ENCODE measurements at regions not wholly inside any gene's neighbourhood (a gene's known extent, or its start where the extent isn't known, plus 50 kb on each side); places are given as distances from the start of the nearest gene placed in this dataset.

DNA sequence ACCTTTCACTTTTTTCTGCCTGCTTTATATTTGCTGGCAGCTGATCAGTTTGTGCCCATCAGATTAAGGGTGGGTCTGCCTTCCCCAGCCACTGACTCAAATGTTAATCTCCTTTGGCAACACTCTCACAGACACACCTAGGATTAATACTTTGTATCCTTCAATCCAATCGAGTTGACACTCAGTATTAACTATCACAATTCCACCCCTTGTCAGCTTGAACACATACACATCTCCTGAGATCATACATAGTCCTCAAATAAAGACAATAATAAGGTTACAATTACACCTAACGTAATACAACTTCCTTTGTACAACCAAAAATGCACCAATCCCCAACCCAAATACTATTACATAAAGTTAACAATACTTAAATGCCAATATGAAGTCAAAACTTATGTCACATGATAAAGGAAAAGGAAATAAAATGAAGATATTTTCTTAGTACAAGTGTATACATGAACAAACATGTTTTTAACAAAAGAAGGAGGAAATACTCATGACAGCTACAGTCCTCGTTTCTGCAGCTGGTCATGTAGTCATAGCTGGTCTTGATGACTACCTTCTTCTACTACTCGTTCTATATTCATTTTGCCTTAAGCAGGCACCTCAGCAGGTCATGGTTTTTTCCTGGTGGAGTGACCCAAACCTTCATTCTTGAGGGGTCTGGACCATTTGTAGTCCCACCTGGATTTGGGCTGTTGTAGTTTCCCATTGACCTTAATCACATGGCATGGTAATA is 96.7 kb upstream of the CABCOCO1 start:
- ATAC-seq (ENCODE audit: low FRiP score in 2 of 2) (no peak), DNase-seq (no peak)
- Histone ChIP-seq H3K27ac (no peak overlapping the region), H3K4me3 (no peak overlapping the region), H3K27me3 (no peaks in the 10 kb centered on the region), H3K9me3 (peaks cover 0 to 12% (median 7%) of the 10 kb centered on the region in 4 donors), H3K36me3 (no peaks in the 10 kb centered on the region), H3K4me1 (no peaks in the 10 kb centered on the region)
- 71 to 84% methylated on average over 4 of the region's 4 CpGs for WGBS, 2 donors
- TF ChIP-seq CTCF (IDR thresholded peaks at IDR 0.05), result no peak
- no peak for TF ChIP-seq EP300 (IDR thresholded peaks at IDR 0.05)
- TF ChIP-seq POLR2AphosphoS5 (IDR thresholded peaks at IDR 0.05), result no peak
- TF ChIP-seq POLR2A (IDR thresholded peaks at IDR 0.05), result no peak

GRCh38 chr10:61564444-61564843 is 98.3 kb upstream of the CABCOCO1 start:
- no peaks in the 10 kb centered on the region for H3K4me1 ChIP-seq
- H3K27ac ChIP-seq, result no peak overlapping the region
- ATAC-seq (ENCODE audit: low FRiP score in 2 of 2) (no peak), DNase-seq (no peak)
- no peaks in the 10 kb centered on the region for H3K36me3 ChIP-seq
- H3K4me3 ChIP-seq, result no peak overlapping the region
- WGBS, 2 donors, result 86 to 90% methylated on average over 1 of the region's 1 CpG
- H3K27me3 ChIP-seq, result no peaks in the 10 kb centered on the region
- TF ChIP-seq POLR2AphosphoS5 (IDR thresholded peaks at IDR 0.05), result no peak
- TF ChIP-seq CTCF (IDR thresholded peaks at IDR 0.05), result no peak
- no peak for TF ChIP-seq EP300 (IDR thresholded peaks at IDR 0.05)
- TF ChIP-seq POLR2A (IDR thresholded peaks at IDR 0.05), result no peak
- no peaks in the 10 kb centered on the region for H3K9me3 ChIP-seq

- TF ChIP-seq EP300 (IDR thresholded peaks at IDR 0.05) (no peak), POLR2AphosphoS5 (IDR thresholded peaks at IDR 0.05) (no peak), POLR2A (IDR thresholded peaks at IDR 0.05) (no peak), CTCF (IDR thresholded peaks at IDR 0.05) (no peak)
- Histone ChIP-seq H3K27ac (no peak overlapping the region), H3K36me3 (no peaks in the 10 kb centered on the region), H3K4me3 (no peak overlapping the region), H3K4me1 (no peaks in the 10 kb centered on the region), H3K9me3 (no peaks in the 10 kb centered on the region), H3K27me3 (no peaks in the 10 kb centered on the region)
- ATAC-seq (ENCODE audit: low FRiP score in 2 of 2) (no peak), DNase-seq (no peak)
These were observed 103.1 kb upstream of the CABCOCO1 start for GRCh38 chr10:61559615-61560014.

- TF ChIP-seq EP300 (IDR thresholded peaks at IDR 0.05) (no peak), CTCF (IDR thresholded peaks at IDR 0.05) (no peak), POLR2A (IDR thresholded peaks at IDR 0.05) (no peak), POLR2AphosphoS5 (IDR thresholded peaks at IDR 0.05) (no peak)
- no peaks in the 10 kb centered on the region for H3K4me1 ChIP-seq
- no peaks in the 10 kb centered on the region for H3K9me3 ChIP-seq
- no peak overlapping the region for H3K27ac ChIP-seq
- H3K27me3 ChIP-seq, result no peaks in the 10 kb centered on the region
- DNase-seq (no peak), ATAC-seq (ENCODE audit: low FRiP score in 2 of 2) (no peak)
- 79 to 88% methylated on average over 3 of the region's 3 CpGs for WGBS, 2 donors
- H3K36me3 ChIP-seq, result no peaks in the 10 kb centered on the region
- H3K4me3 ChIP-seq, result no peak overlapping the region
These were observed 104.5 kb upstream of the CABCOCO1 start for GRCh38 chr10:61558188-61558587.

- H3K36me3 ChIP-seq, result no peaks in the 10 kb centered on the region
- no peaks in the 10 kb centered on the region for H3K27me3 ChIP-seq
- no peak for ATAC-seq (ENCODE audit: low FRiP score in 2 of 2)
- H3K4me1 ChIP-seq, result no peaks in the 10 kb centered on the region
- H3K9me3 ChIP-seq, result no peaks in the 10 kb centered on the region
- no peak for DNase-seq
- no peak overlapping the region for H3K27ac ChIP-seq
- TF ChIP-seq EP300 (IDR thresholded peaks at IDR 0.05), result no peak
- TF ChIP-seq POLR2A (IDR thresholded peaks at IDR 0.05), result no peak
- TF ChIP-seq POLR2AphosphoS5 (IDR thresholded peaks at IDR 0.05), result no peak
- TF ChIP-seq CTCF (IDR thresholded peaks at IDR 0.05), result no peak
- H3K4me3 ChIP-seq, result no peak overlapping the region
- WGBS, 2 donors, result 94 to 96% methylated on average over 5 of the region's 5 CpGs
These were observed 101.7 kb upstream of the TMEM26 start for GRCh38 chr10:61554925-61555324.
